ENCODE measurements at regions not wholly inside any gene's neighbourhood (a gene's known extent, or its start where the extent isn't known, plus 50 kb on each side); places are given as distances from the start of the nearest gene placed in this dataset.

- Histone ChIP-seq H3K27ac (no peak overlapping the region), H3K27me3 (replicated peaks in 1 of 7) (peaks cover 0 to 46% (median 30%) of the 10 kb centered on the region in 7 donors), H3K9me3 (no peaks in the 10 kb centered on the region), H3K4me3 (no peak overlapping the region), H3K36me3 (no peaks in the 10 kb centered on the region), H3K4me1 (peaks cover 0 to 17% (median 0%) of the 10 kb centered on the region in 6 donors)
- DNase-seq, result no peak
- TF ChIP-seq POLR2AphosphoS5 (IDR thresholded peaks at IDR 0.05) (no peak), CTCF (IDR thresholded peaks at IDR 0.05 in 8 of 11, conservative IDR thresholded peaks at IDR 0.05 in 3 of 11) (no peak), POLR2A (IDR thresholded peaks at IDR 0.05) (no peak)
- WGBS, 5 donors, result 67 to 79% (median 71%) methylated on average over 3 of the region's 3 CpGs
- intact Hi-C loops (cut with DNase I; ENCODE audit: low total_unique reads), result no loop called here
Measured at GRCh38 chr2:16010011-16010410, 69.7 kb downstream of the MYCN start.

GRCh38 chr2:16009560-16009959 is 69.2 kb downstream of the MYCN start:
- no peaks in the 10 kb centered on the region for H3K36me3 ChIP-seq
- intact Hi-C loops (cut with DNase I; ENCODE audit: low total_unique reads), result no loop called here
- H3K4me1 ChIP-seq, result peaks cover 0 to 17% (median 0%) of the 10 kb centered on the region in 6 donors
- no peaks in the 10 kb centered on the region for H3K9me3 ChIP-seq
- H3K4me3 ChIP-seq, result no peak overlapping the region
- no peak for DNase-seq
- no peak for TF ChIP-seq POLR2AphosphoS5 (IDR thresholded peaks at IDR 0.05)
- no peak for TF ChIP-seq POLR2A (IDR thresholded peaks at IDR 0.05)
- no peak for TF ChIP-seq CTCF (IDR thresholded peaks at IDR 0.05 in 8 of 11, conservative IDR thresholded peaks at IDR 0.05 in 3 of 11)
- no peak overlapping the region for H3K27ac ChIP-seq
- peaks cover 0 to 41% (median 30%) of the 10 kb centered on the region in 7 donors for H3K27me3 ChIP-seq (replicated peaks in 1 of 7)

- DNase-seq, result no peak
Measured at GRCh38 chr2:16008856-16009255, 68.5 kb downstream of the MYCN start.

GRCh38 chr2:16008331-16008850 is 68.0 kb downstream of the MYCN start:
- DNase-seq, result no peak
- H3K4me1 ChIP-seq, result peaks cover 0 to 10% (median 0%) of the 10 kb centered on the region in 6 donors
- no peaks in the 10 kb centered on the region for H3K9me3 ChIP-seq
- TF ChIP-seq POLR2A (IDR thresholded peaks at IDR 0.05) (no peak), CTCF (IDR thresholded peaks at IDR 0.05 in 8 of 11, conservative IDR thresholded peaks at IDR 0.05 in 3 of 11) (no peak), POLR2AphosphoS5 (IDR thresholded peaks at IDR 0.05) (no peak)
- H3K36me3 ChIP-seq, result no peaks in the 10 kb centered on the region
- peaks cover 0 to 30% (median 19%) of the 10 kb centered on the region in 7 donors for H3K27me3 ChIP-seq (replicated peaks in 1 of 7)
- intact Hi-C loops (cut with DNase I; ENCODE audit: low total_unique reads), result no loop called here
- WGBS, 5 donors, result 65 to 77% (median 70%) methylated on average over 8 of the region's 8 CpGs
- H3K4me3 ChIP-seq, result no peak overlapping the region
- no peak overlapping the region for H3K27ac ChIP-seq

More at GRCh38 chr2:16008856-16009255, 68.5 kb downstream of the MYCN start:
- intact Hi-C loops (cut with DNase I; ENCODE audit: low total_unique reads), result no loop called here
- Histone ChIP-seq H3K27me3 (replicated peaks in 1 of 7) (peaks cover 0 to 34% (median 23%) of the 10 kb centered on the region in 7 donors), H3K9me3 (no peaks in the 10 kb centered on the region), H3K36me3 (no peaks in the 10 kb centered on the region), H3K4me1 (peaks cover 0 to 14% (median 0%) of the 10 kb centered on the region in 6 donors), H3K27ac (no peak overlapping the region), H3K4me3 (no peak overlapping the region)
- WGBS, 5 donors, result 80 to 89% (median 83%) methylated on average over 6 of the region's 6 CpGs
- no peak for TF ChIP-seq CTCF (IDR thresholded peaks at IDR 0.05 in 8 of 11, conservative IDR thresholded peaks at IDR 0.05 in 3 of 11)
